GM18502 (cell line): ENCODE measurements at regions not wholly inside any gene's neighbourhood (a gene's known extent, or its start where the extent isn't known, plus 50 kb on each side); places are given as distances from the start of the nearest gene placed in this dataset.
"Not testable (repeated sequence)": the region's sequence is repeated elsewhere in the genome, so short reads cannot be mapped to it uniquely, and the experiment has no call there.

Source experiments
- ATAC-seq: cut with Tn5 transposase; IDR thresholded peaks from one replicate; pipeline ENCODE4 v1.9.1; 2021; ENCODE audit warnings: mild to moderate bottlenecking; ENCODE audit not compliant: unreplicated experiment, poor library complexity

GRCh38 chr6:105860927-105861326 is 225.2 kb upstream of the PRDM1 start:
- not testable (repeated sequence) for ATAC-seq

- ATAC-seq = no peak
Measured at GRCh38 chr6:105859457-105859856, 226.7 kb upstream of the PRDM1 start.

GRCh38 chr6:105858639-105859038 is 227.5 kb upstream of the PRDM1 start:
- ATAC-seq = not testable (repeated sequence)

- ATAC-seq = no peak
Measured at GRCh38 chr6:105855433-105855832, 230.7 kb upstream of the PRDM1 start.

GRCh38 chr6:105853979-105854378 is 232.2 kb upstream of the PRDM1 start:
- ATAC-seq = not testable (repeated sequence)

- ATAC-seq = no peak
Measured at GRCh38 chr6:105851606-105852005, 234.5 kb upstream of the PRDM1 start.

- no peak for ATAC-seq
Measured at GRCh38 chr6:105851113-105851580, 235.0 kb upstream of the PRDM1 start.

- no peak for ATAC-seq
Measured at GRCh38 chr6:105850261-105851112, 235.6 kb upstream of the PRDM1 start.

GRCh38 chr6:105849746-105850145 is 236.4 kb upstream of the PRDM1 start:
- no peak for ATAC-seq

- ATAC-seq = no peak
Measured at GRCh38 chr6:105847433-105847832, 238.7 kb upstream of the PRDM1 start.

- ATAC-seq = no peak
Measured at GRCh38 chr6:105844275-105844883, 241.8 kb upstream of the PRDM1 start.

- ATAC-seq = no peak
Measured at GRCh38 chr6:105839266-105839665, 246.9 kb upstream of the PRDM1 start.

- ATAC-seq = no peak
Measured at GRCh38 chr6:105838171-105838570, 248.0 kb upstream of the PRDM1 start.

- no peak for ATAC-seq
Measured at GRCh38 chr6:105836889-105837288, 249.2 kb upstream of the PRDM1 start.

- ATAC-seq = no peak
Measured at GRCh38 chr6:105836379-105836778, 249.8 kb upstream of the PRDM1 start.

GRCh38 chr6:105835373-105835772 is 250.8 kb upstream of the PRDM1 start:
- no peak for ATAC-seq

GRCh38 chr6:105833959-105834947 is 251.9 kb upstream of the PRDM1 start:
- no peak for ATAC-seq

- ATAC-seq = no peak
Measured at GRCh38 chr6:105832313-105832761, 253.8 kb upstream of the PRDM1 start.

GRCh38 chr6:105831311-105832097 is 254.6 kb upstream of the PRDM1 start:
- ATAC-seq = no peak

GRCh38 chr6:105825210-105825609 is 260.9 kb upstream of the PRDM1 start:
- no peak for ATAC-seq
